NCI-H146 treated with DMSO at 0.1 percent for 48 hours (cell line): ENCODE measurements at regions not wholly inside any gene's neighbourhood (a gene's known extent, or its start where the extent isn't known, plus 50 kb on each side); places are given as distances from the start of the nearest gene placed in this dataset.

Experiments used
- DNase-seq: peaks from one replicate; lab custom pipeline; 2025; ENCODE audit not compliant: unreplicated experiment; lab: John Stamatoyannopoulos, UW

GRCh38 chr11:122451911-122452310 lies 203.6 kb upstream of the UBASH3B start:
- DNase-seq: no peak

DNA sequence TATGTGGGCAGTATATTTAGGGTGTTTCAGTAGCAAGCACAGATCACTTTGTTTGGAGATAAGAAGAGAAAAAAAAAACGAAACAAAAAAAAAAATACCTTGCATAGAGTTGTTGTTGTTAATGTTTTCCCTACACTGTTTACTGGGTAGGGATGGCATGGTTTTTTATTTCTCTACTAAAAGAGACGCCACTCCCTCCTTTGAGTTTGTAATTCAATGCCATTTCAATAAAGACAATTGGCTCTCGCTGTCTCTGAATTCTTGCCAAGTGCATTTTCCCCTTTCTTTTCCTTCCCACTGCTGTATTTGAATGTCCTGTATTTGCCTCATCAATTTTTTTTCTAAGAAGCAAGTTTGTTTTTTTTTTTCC lies 213.9 kb upstream of the UBASH3B start:
- no peak for DNase-seq

DNA sequence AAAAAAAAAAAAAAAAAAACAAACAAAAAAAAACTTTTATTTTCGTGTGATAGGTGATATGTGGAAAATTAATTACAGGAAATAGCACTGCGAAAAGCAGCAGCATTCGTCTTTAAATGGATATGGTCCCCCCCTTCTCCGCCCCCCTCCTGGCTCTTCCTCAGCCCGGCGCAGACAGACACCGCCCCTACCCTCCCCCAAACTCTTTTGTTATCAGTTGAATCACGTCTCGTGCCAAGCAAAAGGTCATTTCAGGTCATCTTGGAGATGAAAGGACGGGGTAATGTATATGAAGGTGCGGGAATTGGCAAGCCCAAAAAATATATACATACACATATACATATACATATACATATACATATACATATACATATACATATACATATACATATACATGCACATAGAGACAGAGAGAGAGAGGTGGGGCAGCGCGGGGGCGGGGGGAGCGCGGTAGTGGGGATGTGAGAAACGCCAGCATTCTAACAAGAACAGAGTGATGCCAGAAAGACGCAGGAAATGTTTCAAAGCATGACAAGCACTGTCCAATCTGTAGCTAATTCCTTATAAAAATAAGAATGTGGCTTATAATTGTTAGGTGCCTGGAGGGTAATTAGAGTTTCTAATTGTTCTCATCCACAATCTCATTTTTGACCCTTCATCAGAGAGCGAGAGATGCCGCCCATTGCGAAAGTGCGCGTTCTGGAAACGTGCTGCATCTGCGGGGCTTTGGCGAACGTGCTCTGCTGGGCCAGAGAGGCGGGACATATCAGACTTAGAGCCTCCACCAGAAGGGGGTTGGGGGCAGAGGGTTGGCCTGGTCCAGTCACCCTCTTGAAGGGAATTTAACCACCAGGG lies 214.5 kb upstream of the UBASH3B start:
- DNase-seq: no peak

GRCh38 chr11:122439866-122440810 lies 215.4 kb upstream of the UBASH3B start:
- DNase-seq: no peak

GRCh38 chr11:122436188-122436555 lies 219.3 kb upstream of the UBASH3B start:
- no peak for DNase-seq

DNA sequence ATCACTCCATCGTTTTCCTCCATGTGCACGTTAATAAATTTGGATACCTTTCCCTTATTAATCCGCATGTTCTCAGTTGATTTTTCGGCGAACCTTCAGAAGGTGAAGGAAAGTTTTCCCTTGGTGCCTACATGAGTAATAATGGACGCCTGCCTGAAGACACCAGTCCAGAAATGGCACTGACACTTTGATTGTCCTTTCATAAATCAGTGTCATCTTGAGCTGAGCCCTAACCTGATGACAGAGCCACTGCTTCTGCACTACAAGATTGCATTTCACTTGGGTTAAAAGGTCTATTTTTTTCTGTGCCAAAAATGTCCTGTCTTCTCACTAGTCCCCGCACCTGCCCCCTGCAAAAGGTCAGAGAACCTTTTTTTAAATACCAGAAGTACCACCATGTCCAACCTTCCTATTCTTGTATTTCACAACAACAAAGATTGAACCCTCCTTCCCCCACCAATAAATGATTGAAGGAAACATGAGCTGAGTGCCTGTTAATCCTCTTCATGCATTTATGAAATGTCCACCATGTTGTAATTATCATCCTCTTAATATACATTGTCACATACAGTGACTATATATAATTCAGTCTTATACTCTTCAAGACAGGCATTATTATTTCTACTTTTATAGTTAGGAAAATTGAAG lies 219.9 kb upstream of the UBASH3B start:
- no peak for DNase-seq

DNA sequence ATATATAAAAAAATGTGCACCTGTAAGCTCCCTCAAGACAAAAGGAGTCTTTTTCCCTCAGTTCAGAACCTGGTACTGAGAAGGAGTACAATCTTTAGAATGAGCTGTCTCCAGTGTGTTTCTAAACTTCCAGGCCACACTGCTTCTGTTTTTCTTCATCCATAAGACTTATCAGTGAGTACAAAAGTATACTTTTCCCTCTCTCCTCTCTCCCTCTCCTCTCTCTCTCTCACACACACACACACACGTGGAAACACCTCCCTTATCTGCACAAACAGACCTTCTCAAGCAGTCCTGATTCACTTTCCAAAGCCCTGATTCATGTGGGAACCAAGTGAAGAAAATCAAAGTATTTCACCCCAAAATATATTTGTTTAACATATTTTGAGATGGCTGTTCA lies 220.7 kb upstream of the UBASH3B start:
- DNase-seq: no peak

- DNase-seq: no peak
Measured at GRCh38 chr11:122430490-122430889, 225.0 kb upstream of the UBASH3B start.

DNA sequence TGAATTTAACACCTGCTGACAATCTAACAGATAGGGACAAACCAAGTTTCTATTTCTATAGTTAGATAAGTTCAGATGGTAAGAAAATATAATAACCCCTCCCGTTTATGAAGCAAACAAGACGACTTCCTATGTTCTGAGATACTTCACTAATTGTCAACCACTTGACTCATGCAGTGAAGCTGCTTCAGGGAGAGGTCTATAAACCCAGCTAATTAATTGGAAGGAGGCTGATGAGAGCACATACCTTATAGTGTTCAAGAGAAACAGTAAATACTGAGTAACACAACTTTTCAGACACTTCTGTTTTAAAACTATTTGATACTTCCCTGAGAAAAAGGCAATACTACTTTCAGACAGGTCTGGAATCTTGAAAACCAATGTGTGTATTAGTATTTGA lies 229.4 kb upstream of the UBASH3B start:
- DNase-seq: no peak

DNA sequence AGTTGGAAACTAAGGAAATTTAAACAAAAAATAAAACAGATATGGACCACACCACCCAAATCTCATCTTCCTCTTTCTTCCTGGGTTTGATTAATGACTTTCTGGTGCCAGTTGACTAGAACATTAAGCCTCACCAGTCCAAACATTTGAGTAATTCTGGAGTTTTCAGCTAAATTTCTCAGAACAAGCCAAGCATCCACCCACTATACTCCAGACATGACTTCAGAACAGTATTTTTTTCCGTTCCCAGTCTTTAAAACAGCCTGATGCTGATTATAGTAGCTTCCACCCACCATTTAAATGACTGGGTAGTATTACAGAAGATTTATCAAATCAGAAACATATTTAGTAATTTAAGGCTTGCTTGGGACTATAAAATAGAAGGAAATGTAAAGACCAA lies 230.9 kb upstream of the UBASH3B start:
- DNase-seq: no peak

DNA sequence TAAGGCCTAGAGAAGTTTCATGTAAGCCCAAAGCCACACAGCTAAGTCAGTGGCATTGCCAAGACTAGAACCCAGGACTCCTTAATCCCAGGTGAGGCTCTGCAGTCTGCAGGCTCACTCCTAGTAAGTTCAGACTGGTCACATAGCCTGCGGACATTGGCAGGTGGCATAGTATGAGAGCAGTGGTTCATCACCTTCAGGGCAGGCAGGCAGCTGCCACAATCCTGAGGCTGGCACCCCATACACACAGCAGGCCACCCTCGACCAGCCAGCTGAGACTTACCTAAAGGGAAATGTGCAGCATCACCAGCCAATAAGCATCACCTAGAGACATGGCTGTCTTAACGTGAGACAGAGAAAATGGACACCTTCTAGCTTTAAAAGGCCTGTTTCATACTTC lies 231.6 kb upstream of the UBASH3B start:
- no peak for DNase-seq

- DNase-seq: no peak
Measured at GRCh38 chr11:122423273-122423672, 232.2 kb upstream of the UBASH3B start.

- DNase-seq: no peak
Measured at GRCh38 chr11:122422682-122423081, 232.8 kb upstream of the UBASH3B start.

DNA sequence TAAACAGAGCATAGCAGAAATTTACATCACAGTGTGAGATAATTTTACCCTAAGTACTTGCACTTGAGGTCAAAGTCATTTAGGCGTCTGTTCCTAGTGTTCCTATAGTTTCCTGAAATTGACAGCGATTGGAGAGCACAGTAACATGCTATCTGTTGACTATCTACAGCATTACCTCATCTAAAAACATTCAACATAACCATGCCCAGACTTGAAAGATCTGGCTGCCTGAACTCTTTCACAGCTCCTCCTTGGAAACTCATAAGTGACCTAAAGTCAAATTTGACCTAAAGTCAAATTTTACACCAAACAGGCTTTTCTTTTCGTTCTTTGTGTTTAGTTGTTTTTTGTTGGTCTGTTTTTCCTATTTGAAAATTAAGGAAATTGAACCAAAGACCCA lies 233.8 kb upstream of the UBASH3B start:
- DNase-seq: no peak

- no peak for DNase-seq
Measured at GRCh38 chr11:122418032-122418431, 237.5 kb upstream of the UBASH3B start.

DNA sequence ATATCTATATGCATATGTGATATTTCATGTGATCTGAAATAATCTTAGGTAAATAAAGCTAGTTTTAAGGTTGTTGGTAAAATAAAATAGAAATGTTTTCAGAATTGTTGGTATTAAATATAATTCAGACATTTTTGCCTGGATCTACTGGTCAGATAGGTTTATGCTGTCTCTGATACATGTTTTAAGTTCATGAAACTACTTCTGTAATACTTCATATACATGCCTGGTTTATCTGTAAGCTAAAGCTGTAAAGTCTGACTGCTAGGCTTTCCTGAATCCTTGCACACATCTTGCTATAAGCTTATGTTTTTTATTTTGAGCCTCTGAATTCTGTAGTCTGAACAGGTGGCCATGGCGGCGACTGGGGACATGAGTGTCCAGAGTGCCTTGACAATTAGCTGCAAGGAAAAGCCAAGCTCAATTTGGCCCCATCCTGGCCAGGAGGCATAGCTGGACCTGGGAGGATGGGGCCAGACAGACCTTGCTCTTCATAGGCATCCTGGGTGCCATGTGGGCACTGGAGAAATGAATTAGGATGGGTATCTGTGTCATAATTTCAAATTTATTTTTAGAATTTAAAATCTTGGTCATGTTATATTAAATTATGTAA lies 241.0 kb upstream of the UBASH3B start:
- no peak for DNase-seq

DNA sequence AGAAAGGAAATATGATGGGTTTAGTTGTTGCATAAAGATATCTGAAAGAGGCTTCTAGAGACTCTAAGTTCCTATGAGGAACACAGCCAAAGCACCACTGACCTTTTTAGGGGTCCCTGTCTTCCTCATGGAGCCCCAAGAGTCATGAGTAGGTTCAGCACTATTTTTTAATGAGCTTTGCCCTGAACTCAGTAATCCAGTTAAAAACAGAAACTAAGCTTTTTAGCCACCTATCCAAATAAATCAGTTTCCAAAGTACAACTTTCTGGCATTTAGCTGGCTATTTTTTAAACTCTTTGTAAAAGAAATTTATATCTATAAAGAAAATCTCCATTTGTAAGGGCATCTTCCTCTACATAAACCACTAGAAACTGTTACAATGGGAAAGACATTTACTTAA lies 241.8 kb upstream of the UBASH3B start:
- DNase-seq: no peak

DNA sequence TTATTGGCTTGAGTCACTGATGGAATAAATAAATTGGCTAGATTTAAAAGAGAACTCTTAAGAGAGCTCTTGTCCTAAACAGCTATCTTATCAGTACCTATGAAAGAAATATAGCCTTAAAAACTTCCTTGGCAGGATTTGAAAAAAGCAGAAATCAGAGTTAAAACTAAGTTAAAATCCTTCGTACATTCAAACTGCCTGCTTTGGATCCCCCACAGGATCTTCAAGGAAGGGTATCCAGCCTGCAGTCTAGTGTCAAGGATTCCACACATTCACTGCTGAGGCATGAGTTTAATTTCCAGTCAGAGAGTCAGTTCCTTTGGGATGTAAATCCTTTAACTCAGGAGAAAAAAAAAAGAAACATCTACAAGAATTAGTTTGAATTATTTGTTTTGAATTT lies 242.9 kb upstream of the UBASH3B start:
- DNase-seq: no peak

- DNase-seq: no peak
Measured at GRCh38 chr11:122406466-122406865, 249.1 kb upstream of the UBASH3B start.

DNA sequence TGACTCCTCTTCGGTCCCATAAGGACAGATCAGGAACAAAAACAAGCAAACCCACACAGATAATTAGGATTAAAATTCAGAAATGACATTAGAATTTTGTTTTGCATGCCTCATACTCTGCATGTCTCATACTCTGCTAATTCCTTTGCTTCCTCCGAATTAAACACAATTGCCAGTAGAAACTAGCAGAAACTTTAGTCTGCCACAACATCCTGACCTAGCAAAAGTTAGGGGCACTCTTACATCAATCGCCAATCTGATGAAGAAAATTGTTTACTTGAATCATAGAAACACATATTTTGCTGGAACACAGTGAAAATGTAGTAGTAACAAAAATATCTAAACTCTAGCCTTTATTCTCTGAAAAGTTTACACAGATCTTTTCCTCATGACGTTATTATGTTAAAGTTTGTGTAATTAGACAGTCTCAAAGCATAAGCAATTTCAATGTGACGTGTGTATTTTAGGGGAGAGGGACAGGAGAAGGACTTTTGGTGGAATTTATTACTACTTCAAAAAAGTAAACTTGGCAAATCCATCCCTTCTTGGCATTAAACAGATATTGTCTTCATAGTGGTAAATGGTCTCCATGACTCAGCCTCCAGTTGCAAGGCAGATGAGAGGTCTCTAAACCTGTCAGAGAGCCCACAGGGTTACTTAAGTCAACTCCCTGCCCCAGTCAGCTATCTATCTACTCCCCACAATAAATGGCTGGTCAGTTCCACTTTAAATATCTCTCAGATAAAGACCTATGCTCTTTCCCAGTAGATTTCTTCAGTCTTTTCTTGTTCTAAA lies 249.8 kb upstream of the UBASH3B start:
- DNase-seq: no peak
